ENCODE measurements at regions not wholly inside any gene's neighbourhood (a gene's known extent, or its start where the extent isn't known, plus 50 kb on each side); places are given as distances from the start of the nearest gene placed in this dataset.

- H3K4me3 ChIP-seq (ENCODE audit: low read length in 3 of 3): no peak overlapping the region
- H3K27ac ChIP-seq (ENCODE audit: low read depth in 2 of 2, low read length in 2 of 2): no peak overlapping the region
- no peaks in the 10 kb centered on the region for H3K4me1 ChIP-seq (ENCODE audit: control insufficient read depth in 2 of 3, insufficient read depth in 2 of 3, low read depth in 1 of 3, low read length in 3 of 3)
- FAIRE-seq: no peak
- H3K9me3 ChIP-seq (ENCODE audit: control insufficient read depth in 2 of 3, insufficient read depth in 1 of 3, low read length in 3 of 3): no peaks in the 10 kb centered on the region
- no peaks in the 10 kb centered on the region for H3K36me3 ChIP-seq (ENCODE audit: control insufficient read depth in 2 of 3, insufficient read depth in 3 of 3, low read length in 3 of 3)
- no peak for DNase-seq
- H3K9ac ChIP-seq (ENCODE audit: low read length in 3 of 3): no peak overlapping the region
- TF ChIP-seq CTCF (IDR thresholded peaks at IDR 0.05; ENCODE audit: borderline replicate concordance, extremely low read depth, insufficient read depth): no peak
- H3K27me3 ChIP-seq (ENCODE audit: control insufficient read depth, insufficient read depth, low read length): no peaks in the 10 kb centered on the region
- intact Hi-C loops (cut with DNase I): no loop called here
Measured at GRCh38 chr18:30687501-30687900, 355.0 kb downstream of the DSC3 start.

- DNase-seq (no peak), FAIRE-seq (no peak)
- intact Hi-C loops (cut with DNase I): no loop called here
- Histone ChIP-seq H3K4me1 (ENCODE audit: control insufficient read depth in 2 of 3, insufficient read depth in 2 of 3, low read depth in 1 of 3, low read length in 3 of 3) (no peaks in the 10 kb centered on the region), H3K27ac (ENCODE audit: low read depth in 2 of 2, low read length in 2 of 2) (no peak overlapping the region), H3K9me3 (ENCODE audit: control insufficient read depth in 2 of 3, insufficient read depth in 1 of 3, low read length in 3 of 3) (no peaks in the 10 kb centered on the region), H3K27me3 (ENCODE audit: control insufficient read depth, insufficient read depth, low read length) (no peaks in the 10 kb centered on the region), H3K4me3 (ENCODE audit: low read length in 3 of 3) (no peak overlapping the region), H3K36me3 (ENCODE audit: control insufficient read depth in 2 of 3, insufficient read depth in 3 of 3, low read length in 3 of 3) (no peaks in the 10 kb centered on the region), H3K9ac (ENCODE audit: low read length in 3 of 3) (no peak overlapping the region)
- no peak for TF ChIP-seq CTCF (IDR thresholded peaks at IDR 0.05; ENCODE audit: borderline replicate concordance, extremely low read depth, insufficient read depth)
Measured at GRCh38 chr18:30684825-30685481, 357.6 kb downstream of the DSC3 start.

GRCh38 chr18:30683836-30684235, 358.7 kb downstream of the DSC3 start:
- H3K27me3 ChIP-seq (ENCODE audit: control insufficient read depth, insufficient read depth, low read length): no peaks in the 10 kb centered on the region
- no peak overlapping the region for H3K27ac ChIP-seq (ENCODE audit: low read depth in 2 of 2, low read length in 2 of 2)
- no peaks in the 10 kb centered on the region for H3K9me3 ChIP-seq (ENCODE audit: control insufficient read depth in 2 of 3, insufficient read depth in 1 of 3, low read length in 3 of 3)
- DNase-seq: no peak
- no peaks in the 10 kb centered on the region for H3K4me1 ChIP-seq (ENCODE audit: control insufficient read depth in 2 of 3, insufficient read depth in 2 of 3, low read depth in 1 of 3, low read length in 3 of 3)
- FAIRE-seq: no peak
- intact Hi-C loops (cut with DNase I): no loop called here
- H3K36me3 ChIP-seq (ENCODE audit: control insufficient read depth in 2 of 3, insufficient read depth in 3 of 3, low read length in 3 of 3): no peaks in the 10 kb centered on the region
- no peak overlapping the region for H3K4me3 ChIP-seq (ENCODE audit: low read length in 3 of 3)
- no peak overlapping the region for H3K9ac ChIP-seq (ENCODE audit: low read length in 3 of 3)
- no peak for TF ChIP-seq CTCF (IDR thresholded peaks at IDR 0.05; ENCODE audit: borderline replicate concordance, extremely low read depth, insufficient read depth)

- H3K4me3 ChIP-seq (ENCODE audit: low read length in 3 of 3): no peak overlapping the region
- H3K9me3 ChIP-seq (ENCODE audit: control insufficient read depth in 2 of 3, insufficient read depth in 1 of 3, low read length in 3 of 3): no peaks in the 10 kb centered on the region
- intact Hi-C loops (cut with DNase I): no loop called here
- no peaks in the 10 kb centered on the region for H3K36me3 ChIP-seq (ENCODE audit: control insufficient read depth in 2 of 3, insufficient read depth in 3 of 3, low read length in 3 of 3)
- no peak for FAIRE-seq
- H3K4me1 ChIP-seq (ENCODE audit: control insufficient read depth in 2 of 3, insufficient read depth in 2 of 3, low read depth in 1 of 3, low read length in 3 of 3): no peaks in the 10 kb centered on the region
- TF ChIP-seq CTCF (IDR thresholded peaks at IDR 0.05; ENCODE audit: borderline replicate concordance, extremely low read depth, insufficient read depth): no peak
- peak in 2 of 5 donors; percentile 17 to 58 for DNase-seq
- H3K27me3 ChIP-seq (ENCODE audit: control insufficient read depth, insufficient read depth, low read length): no peaks in the 10 kb centered on the region
- no peak overlapping the region for H3K9ac ChIP-seq (ENCODE audit: low read length in 3 of 3)
- no peak overlapping the region for H3K27ac ChIP-seq (ENCODE audit: low read depth in 2 of 2, low read length in 2 of 2)
Measured at GRCh38 chr18:30682672-30683071, 359.9 kb downstream of the DSC3 start.
